Central memory CD8-positive, alpha-beta T cell (primary cell): ENCODE measurements at regions not wholly inside any gene's neighbourhood (a gene's known extent, or its start where the extent isn't known, plus 50 kb on each side); places are given as distances from the start of the nearest gene placed in this dataset.

Experiments used
- ATAC-seq: fragments of 150-1000 bp; cut with Tn5 transposase; replicated peaks from 2 replicates; pipeline ENCODE4 v1.10.0; 2022; ENCODE audit warnings: mild to moderate bottlenecking, moderate FRiP score, moderate number of reproducible peaks; ENCODE audit not compliant: poor library complexity, severe bottlenecking; ENCODE audit errors: extremely low read depth
- DNase-seq, 2 donors: peaks; one replicate each; pipeline ENCODE4 v3.0.0; 2021; ENCODE audit warnings: low spot score in 2 of 2
- H3K27ac Mint-ChIP-seq: one replicate; pipeline ENCODE4 v1.8.0; 2022; ENCODE audit warnings: low read depth, mild to moderate bottlenecking, moderate library complexity, mixed read lengths
- H3K27me3 Mint-ChIP-seq: one replicate; pipeline ENCODE4 v1.8.0; 2022; ENCODE audit warnings: mixed read lengths
- H3K36me3 Mint-ChIP-seq: one replicate; pipeline ENCODE4 v1.8.0; 2022; ENCODE audit warnings: mild to moderate bottlenecking, moderate library complexity, mixed read lengths; ENCODE audit not compliant: insufficient read depth
- H3K4me1 Mint-ChIP-seq: one replicate; pipeline ENCODE4 v1.8.0; 2022; ENCODE audit warnings: mixed read lengths
- H3K4me3 Mint-ChIP-seq: one replicate; pipeline ENCODE4 v1.8.0; 2022; ENCODE audit warnings: mild to moderate bottlenecking, moderate library complexity, mixed read lengths
- H3K9me3 Mint-ChIP-seq: one replicate; pipeline ENCODE4 v1.8.0; 2022; ENCODE audit warnings: mixed read lengths

GRCh38 chr12:66035288-66035966 lies 95.1 kb downstream of the LLPH start:
- no peak overlapping the region for H3K4me3 Mint-ChIP-seq
- H3K9me3 Mint-ChIP-seq, result no peaks in the 10 kb centered on the region
- DNase-seq (no peak), ATAC-seq (no peak)
- H3K36me3 Mint-ChIP-seq, result peaks cover 3% of the 10 kb centered on the region
- no peak overlapping the region for H3K27ac Mint-ChIP-seq
- H3K27me3 Mint-ChIP-seq, result peaks cover 55% of the 10 kb centered on the region
- no peaks in the 10 kb centered on the region for H3K4me1 Mint-ChIP-seq

- H3K9me3 Mint-ChIP-seq, result no peaks in the 10 kb centered on the region
- DNase-seq (no peak), ATAC-seq (no peak)
- H3K36me3 Mint-ChIP-seq, result no peaks in the 10 kb centered on the region
- no peak overlapping the region for H3K4me3 Mint-ChIP-seq
- H3K4me1 Mint-ChIP-seq, result no peaks in the 10 kb centered on the region
- no peak overlapping the region for H3K27ac Mint-ChIP-seq
- H3K27me3 Mint-ChIP-seq, result peaks cover 40% of the 10 kb centered on the region
Observed at GRCh38 chr12:66033151-66033550, 97.4 kb downstream of the LLPH start.

- Mint-ChIP-seq H3K36me3 (no peaks in the 10 kb centered on the region), H3K4me3 (no peak overlapping the region), H3K4me1 (no peaks in the 10 kb centered on the region), H3K9me3 (no peaks in the 10 kb centered on the region), H3K27me3 (peaks cover 40% of the 10 kb centered on the region), H3K27ac (no peak overlapping the region)
- DNase-seq (no peak), ATAC-seq (no peak)
Observed at GRCh38 chr12:66032739-66033138, 97.8 kb downstream of the LLPH start.

GRCh38 chr12:66030217-66030781 lies 100.3 kb downstream of the LLPH start:
- Mint-ChIP-seq H3K4me1 (no peaks in the 10 kb centered on the region), H3K4me3 (no peak overlapping the region), H3K9me3 (no peaks in the 10 kb centered on the region), H3K27me3 (peaks cover 41% of the 10 kb centered on the region), H3K36me3 (no peaks in the 10 kb centered on the region), H3K27ac (no peak overlapping the region)
- no peak for DNase-seq
- ATAC-seq, result no peak

- DNase-seq (no peak), ATAC-seq (no peak)
- Mint-ChIP-seq H3K36me3 (no peaks in the 10 kb centered on the region), H3K4me3 (no peak overlapping the region), H3K4me1 (no peaks in the 10 kb centered on the region), H3K9me3 (no peaks in the 10 kb centered on the region), H3K27me3 (peaks cover 45% of the 10 kb centered on the region), H3K27ac (no peak overlapping the region)
Observed at GRCh38 chr12:66028390-66028789, 102.2 kb downstream of the LLPH start.

- H3K4me3 Mint-ChIP-seq, result no peak overlapping the region
- no peaks in the 10 kb centered on the region for H3K4me1 Mint-ChIP-seq
- DNase-seq (no peak), ATAC-seq (no peak)
- H3K27me3 Mint-ChIP-seq, result peaks cover 60% of the 10 kb centered on the region
- no peaks in the 10 kb centered on the region for H3K9me3 Mint-ChIP-seq
- H3K27ac Mint-ChIP-seq, result no peak overlapping the region
- H3K36me3 Mint-ChIP-seq, result no peaks in the 10 kb centered on the region
Observed at GRCh38 chr12:66025477-66025876, 105.1 kb downstream of the LLPH start.

- H3K9me3 Mint-ChIP-seq, result no peaks in the 10 kb centered on the region
- no peaks in the 10 kb centered on the region for H3K4me1 Mint-ChIP-seq
- no peak overlapping the region for H3K27ac Mint-ChIP-seq
- no peaks in the 10 kb centered on the region for H3K36me3 Mint-ChIP-seq
- ATAC-seq (no peak), DNase-seq (no peak)
- H3K4me3 Mint-ChIP-seq, result no peak overlapping the region
- peaks cover 61% of the 10 kb centered on the region for H3K27me3 Mint-ChIP-seq
Observed at GRCh38 chr12:66024949-66025348, 105.6 kb downstream of the LLPH start.

- DNase-seq (no peak), ATAC-seq (no peak)
- Mint-ChIP-seq H3K27ac (no peak overlapping the region), H3K9me3 (no peaks in the 10 kb centered on the region), H3K27me3 (peaks cover 67% of the 10 kb centered on the region), H3K4me3 (no peak overlapping the region), H3K4me1 (no peaks in the 10 kb centered on the region), H3K36me3 (no peaks in the 10 kb centered on the region)
Observed at GRCh38 chr12:66020481-66020880, 110.1 kb downstream of the LLPH start.

GRCh38 chr12:66017736-66018135 lies 112.8 kb downstream of the LLPH start:
- Mint-ChIP-seq H3K9me3 (no peaks in the 10 kb centered on the region), H3K4me1 (no peaks in the 10 kb centered on the region), H3K27me3 (peaks cover 42% of the 10 kb centered on the region), H3K27ac (no peak overlapping the region), H3K4me3 (no peak overlapping the region), H3K36me3 (no peaks in the 10 kb centered on the region)
- no peak for DNase-seq
- ATAC-seq, result no peak
